ENCODE measurements at regions not wholly inside any gene's neighbourhood (a gene's known extent, or its start where the extent isn't known, plus 50 kb on each side); places are given as distances from the start of the nearest gene placed in this dataset.

GRCh38 chr7:25391961-25392587, 163.8 kb upstream of the NPVF start:
- DNase-seq (ENCODE audit: extremely low spot score) = peak; percentile 29
- Histone ChIP-seq H3K4me3 (no peak overlapping the region), H3K27ac (replicated peaks in 1 of 4) (peak overlapping the region in 3 of 4 donors; percentile 24 to 66 (median 61)), H3K27me3 (no peaks in the 10 kb centered on the region), H3K4me1 (peaks cover 2 to 59% (median 48%) of the 10 kb centered on the region in 4 donors), H3K36me3 (no peaks in the 10 kb centered on the region), H3K9me3 (no peaks in the 10 kb centered on the region)
- TF ChIP-seq EP300 (IDR thresholded peaks at IDR 0.05) (no peak), POLR2AphosphoS5 (IDR thresholded peaks at IDR 0.05) (no peak), POLR2A (IDR thresholded peaks at IDR 0.05; ENCODE audit: low read depth) (no peak)
- TF ChIP-seq, protein P1, sequence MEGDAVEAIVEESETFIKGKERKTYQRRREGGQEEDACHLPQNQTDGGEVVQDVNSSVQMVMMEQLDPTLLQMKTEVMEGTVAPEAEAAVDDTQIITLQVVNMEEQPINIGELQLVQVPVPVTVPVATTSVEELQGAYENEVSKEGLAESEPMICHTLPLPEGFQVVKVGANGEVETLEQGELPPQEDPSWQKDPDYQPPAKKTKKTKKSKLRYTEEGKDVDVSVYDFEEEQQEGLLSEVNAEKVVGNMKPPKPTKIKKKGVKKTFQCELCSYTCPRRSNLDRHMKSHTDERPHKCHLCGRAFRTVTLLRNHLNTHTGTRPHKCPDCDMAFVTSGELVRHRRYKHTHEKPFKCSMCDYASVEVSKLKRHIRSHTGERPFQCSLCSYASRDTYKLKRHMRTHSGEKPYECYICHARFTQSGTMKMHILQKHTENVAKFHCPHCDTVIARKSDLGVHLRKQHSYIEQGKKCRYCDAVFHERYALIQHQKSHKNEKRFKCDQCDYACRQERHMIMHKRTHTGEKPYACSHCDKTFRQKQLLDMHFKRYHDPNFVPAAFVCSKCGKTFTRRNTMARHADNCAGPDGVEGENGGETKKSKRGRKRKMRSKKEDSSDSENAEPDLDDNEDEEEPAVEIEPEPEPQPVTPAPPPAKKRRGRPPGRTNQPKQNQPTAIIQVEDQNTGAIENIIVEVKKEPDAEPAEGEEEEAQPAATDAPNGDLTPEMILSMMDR (IDR thresholded peaks at IDR 0.05) = no peak
- 63% methylated on average over 7 of the region's 7 CpGs for WGBS
- intact Hi-C loops (cut with DNase I) = loop anchor here (1.0 to 2.0 kb wide), 2 partner anchors 173 to 459 kb away; no protein-coding TSS in a partner anchor

- peak; percentile 64 for DNase-seq (ENCODE audit: extremely low spot score)
- no peaks in the 10 kb centered on the region for H3K9me3 ChIP-seq
- intact Hi-C loops (cut with DNase I) = loop anchor here (2.0 kb wide), 1 partner anchor 172 kb away; no protein-coding TSS in a partner anchor
- H3K4me1 ChIP-seq = peaks cover 2 to 58% (median 47%) of the 10 kb centered on the region in 4 donors
- H3K36me3 ChIP-seq = no peaks in the 10 kb centered on the region
- H3K4me3 ChIP-seq = no peak overlapping the region
- peak overlapping the region in 3 of 4 donors; percentile 16 to 66 (median 61) for H3K27ac ChIP-seq (replicated peaks in 1 of 4)
- WGBS = 79% methylated on average over 10 of the region's 10 CpGs
- H3K27me3 ChIP-seq = no peaks in the 10 kb centered on the region
- TF ChIP-seq EP300 (IDR thresholded peaks at IDR 0.05) (no peak), POLR2AphosphoS5 (IDR thresholded peaks at IDR 0.05) (no peak), POLR2A (IDR thresholded peaks at IDR 0.05; ENCODE audit: low read depth) (no peak)
- TF ChIP-seq, protein P1 (IDR thresholded peaks at IDR 0.05) = no peak
Observed at GRCh38 chr7:25392588-25393338, 164.5 kb upstream of the NPVF start.

DNA sequence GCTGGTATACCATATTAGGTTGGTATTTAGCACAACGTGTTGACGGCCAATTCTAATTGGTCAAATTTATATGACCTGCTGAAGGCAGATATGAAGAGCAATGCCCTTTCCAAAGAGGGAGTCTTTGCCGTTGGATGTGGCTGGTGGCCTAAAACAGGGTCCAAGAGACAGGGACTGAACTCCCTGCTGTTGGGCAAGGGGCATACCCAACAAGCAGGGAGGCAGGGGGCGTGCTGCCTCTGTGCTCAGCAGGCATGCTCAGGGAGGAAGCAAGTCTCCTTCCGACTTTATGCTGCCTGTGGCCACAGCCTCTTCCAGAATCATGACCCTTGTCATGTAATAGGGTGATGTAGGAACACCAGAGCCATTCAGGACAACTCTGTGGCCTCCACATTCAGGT, 167.7 kb upstream of the NPVF start:
- intact Hi-C loops (cut with DNase I) = no loop called here
- DNase-seq (ENCODE audit: extremely low spot score) = peak; percentile 87
- no peaks in the 10 kb centered on the region for H3K9me3 ChIP-seq
- TF ChIP-seq EP300 (IDR thresholded peaks at IDR 0.05) = no peak
- TF ChIP-seq POLR2AphosphoS5 (IDR thresholded peaks at IDR 0.05) = no peak
- no peak for TF ChIP-seq POLR2A (IDR thresholded peaks at IDR 0.05; ENCODE audit: low read depth)
- TF ChIP-seq, protein P1 (IDR thresholded peaks at IDR 0.05) = no peak
- 90% methylated on average over 5 of the region's 5 CpGs for WGBS
- no peak overlapping the region for H3K27ac ChIP-seq (replicated peaks in 1 of 4)
- no peak overlapping the region for H3K4me3 ChIP-seq
- peaks cover 2 to 41% (median 31%) of the 10 kb centered on the region in 4 donors for H3K4me1 ChIP-seq
- no peaks in the 10 kb centered on the region for H3K27me3 ChIP-seq
- no peaks in the 10 kb centered on the region for H3K36me3 ChIP-seq

DNA sequence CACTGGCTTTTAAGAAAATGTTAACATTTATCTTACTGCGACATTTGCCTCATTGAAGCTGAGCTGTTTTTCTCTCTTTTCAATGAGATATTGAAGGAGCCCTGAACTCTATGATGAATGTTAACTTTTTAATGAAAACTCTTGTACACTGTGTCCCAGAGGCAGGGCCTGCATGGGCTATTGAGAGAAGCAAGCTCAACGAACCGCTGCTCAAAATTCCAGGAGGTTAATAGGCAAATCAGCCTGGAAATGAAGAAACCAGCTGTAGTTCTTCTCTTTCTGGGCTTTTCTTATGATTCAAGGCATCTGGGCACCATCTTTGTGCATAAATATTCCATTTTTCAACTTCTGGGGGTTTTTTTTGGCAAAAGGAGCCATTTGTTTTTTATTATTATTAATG, 168.4 kb upstream of the NPVF start:
- no peaks in the 10 kb centered on the region for H3K27me3 ChIP-seq
- intact Hi-C loops (cut with DNase I) = no loop called here
- H3K36me3 ChIP-seq = no peaks in the 10 kb centered on the region
- peak; percentile 39 for DNase-seq (ENCODE audit: extremely low spot score)
- peaks cover 2 to 35% (median 25%) of the 10 kb centered on the region in 4 donors for H3K4me1 ChIP-seq
- H3K4me3 ChIP-seq = no peak overlapping the region
- WGBS = 90% methylated on average over 3 of the region's 3 CpGs
- H3K27ac ChIP-seq (replicated peaks in 1 of 4) = no peak overlapping the region
- H3K9me3 ChIP-seq = no peaks in the 10 kb centered on the region
- TF ChIP-seq POLR2AphosphoS5 (IDR thresholded peaks at IDR 0.05) = no peak
- no peak for TF ChIP-seq EP300 (IDR thresholded peaks at IDR 0.05)
- TF ChIP-seq POLR2A (IDR thresholded peaks at IDR 0.05; ENCODE audit: low read depth) = no peak
- TF ChIP-seq, protein P1 (IDR thresholded peaks at IDR 0.05) = no peak
